MM.1S (cell line): ENCODE measurements at regions not wholly inside any gene's neighbourhood (a gene's known extent, or its start where the extent isn't known, plus 50 kb on each side); places are given as distances from the start of the nearest gene placed in this dataset.

ENCODE experiments used
- DNase-seq: peaks from one replicate; pipeline ENCODE4 v3.0.0-alpha.2; 2015
- H2AFZ ChIP-seq: fragments of 300-600 bp; sonication (generic); 2 replicates; pipeline ENCODE4 v1.6.0; 2016; ENCODE audit warnings: antibody characterized with exemption, low read length
- H3F3A ChIP-seq: fragments of 300-600 bp; sonication (generic); 2 replicates; pipeline ENCODE4 v1.6.1; 2016; ENCODE audit warnings: mild to moderate bottlenecking, antibody characterized with exemption, low read length, moderate library complexity, mixed read lengths; ENCODE audit not compliant: insufficient read depth
- H3K27ac ChIP-seq: fragments of 300-600 bp; sonication (generic); 2 replicates; pipeline ENCODE4 v1.5.1; 2016; ENCODE audit warnings: mild to moderate bottlenecking, low read length
- H3K27me3 ChIP-seq: fragments of 300-600 bp; sonication (generic); replicated peaks from 2 replicates; pipeline ENCODE4 v1.6.0; 2016; ENCODE audit warnings: low read length; ENCODE audit not compliant: insufficient read depth
- H3K36me3 ChIP-seq: fragments of 300-600 bp; sonication (generic); replicated peaks from 2 replicates; pipeline ENCODE4 v1.6.1; 2016; ENCODE audit warnings: mild to moderate bottlenecking, low read length, mixed read lengths; ENCODE audit not compliant: insufficient read depth
- H3K4me1 ChIP-seq: fragments of 300-600 bp; sonication (generic); 2 replicates; pipeline ENCODE4 v1.6.1; 2016; ENCODE audit warnings: low read length, mixed read lengths
- H3K4me2 ChIP-seq: fragments of 300-600 bp; sonication (generic); 2 replicates; pipeline ENCODE4 v1.6.0; 2016; ENCODE audit warnings: low read depth, low read length
- H3K4me3 ChIP-seq: fragments of 300-600 bp; sonication (generic); 2 replicates; pipeline ENCODE4 v1.5.1; 2016; ENCODE audit warnings: low read length, mixed read lengths
- H3K79me2 ChIP-seq: fragments of 300-600 bp; sonication (generic); 2 replicates; pipeline ENCODE4 v1.6.1; 2016; ENCODE audit warnings: mixed run types, low read length, mixed read lengths
- H3K9ac ChIP-seq: fragments of 300-600 bp; sonication (generic); 2 replicates; pipeline ENCODE4 v1.6.1; 2016; ENCODE audit warnings: low read length, mixed read lengths
- H3K9me2 ChIP-seq: fragments of 300-600 bp; sonication (generic); replicated peaks from 2 replicates; pipeline ENCODE4 v1.6.1; 2016; ENCODE audit warnings: mild to moderate bottlenecking, low read length, mixed read lengths; ENCODE audit not compliant: insufficient read depth
- H3K9me3 ChIP-seq: fragments of 300-600 bp; sonication (generic); replicated peaks from 2 replicates; pipeline ENCODE4 v1.6.1; 2016; ENCODE audit warnings: mild to moderate bottlenecking, low read length, mixed read lengths; ENCODE audit not compliant: insufficient read depth
- H4K20me1 ChIP-seq: fragments of 300-600 bp; sonication (generic); 2 replicates; pipeline ENCODE4 v1.6.1; 2016; ENCODE audit warnings: mild to moderate bottlenecking, low read length, moderate library complexity, mixed read lengths; ENCODE audit not compliant: insufficient read depth
- CTCF ChIP-seq: fragments of 300-600 bp; sonication (generic); IDR thresholded peaks from 2 replicates; pipeline ENCODE4 v1.5.1; 2016; ENCODE audit warnings: antibody characterized with exemption, low read length, mixed read lengths
- EZH2 ChIP-seq: fragments of 300-600 bp; sonication (generic); optimal IDR thresholded peaks from 2 replicates; pipeline ENCODE3; 2017; ENCODE audit warnings: low read depth, mild to moderate bottlenecking, antibody characterized with exemption, low read length, mixed read lengths
- EZH2phosphoT487 ChIP-seq: fragments of 300-600 bp; sonication (generic); IDR thresholded peaks from 2 replicates; pipeline ENCODE4 v1.6.1; 2018; ENCODE audit warnings: antibody characterized with exemption, low read length

- no peaks in the 10 kb centered on the region for H3F3A ChIP-seq
- no peaks in the 10 kb centered on the region for H3K27me3 ChIP-seq
- H3K9me2 ChIP-seq: no peaks in the 10 kb centered on the region
- no peak overlapping the region for H3K27ac ChIP-seq
- no peaks in the 10 kb centered on the region for H3K79me2 ChIP-seq
- H3K4me2 ChIP-seq: no peak overlapping the region
- TF ChIP-seq EZH2phosphoT487 (no peak), CTCF (no peak), EZH2 (no peak)
- H3K9ac ChIP-seq: no peak overlapping the region
- H3K4me3 ChIP-seq: no peak overlapping the region
- no peaks in the 10 kb centered on the region for H3K4me1 ChIP-seq
- DNase-seq: no peak
- H3K9me3 ChIP-seq: no peaks in the 10 kb centered on the region
- H3K36me3 ChIP-seq: no peaks in the 10 kb centered on the region
- no peak overlapping the region for H2AFZ ChIP-seq
- H4K20me1 ChIP-seq: no peaks in the 10 kb centered on the region
These were observed 82.9 kb downstream of the SCN11A start for GRCh38 chr3:38968891-38969290.

- no peaks in the 10 kb centered on the region for H3K9me2 ChIP-seq
- no peaks in the 10 kb centered on the region for H3K4me1 ChIP-seq
- H3K9ac ChIP-seq: no peak overlapping the region
- no peaks in the 10 kb centered on the region for H3K27me3 ChIP-seq
- no peaks in the 10 kb centered on the region for H3K9me3 ChIP-seq
- no peaks in the 10 kb centered on the region for H4K20me1 ChIP-seq
- no peaks in the 10 kb centered on the region for H3F3A ChIP-seq
- H3K79me2 ChIP-seq: no peaks in the 10 kb centered on the region
- no peak for TF ChIP-seq EZH2
- no peak for TF ChIP-seq EZH2phosphoT487
- H2AFZ ChIP-seq: no peak overlapping the region
- H3K4me3 ChIP-seq: no peak overlapping the region
- H3K4me2 ChIP-seq: no peak overlapping the region
- H3K27ac ChIP-seq: no peak overlapping the region
- no peak for DNase-seq
- no peaks in the 10 kb centered on the region for H3K36me3 ChIP-seq
These were observed 83.3 kb downstream of the SCN11A start for GRCh38 chr3:38968403-38968802.

GRCh38 chr3:38967693-38967989 is 84.1 kb downstream of the SCN11A start:
- no peak overlapping the region for H2AFZ ChIP-seq
- H3K36me3 ChIP-seq: no peaks in the 10 kb centered on the region
- H3K9ac ChIP-seq: no peak overlapping the region
- H3K27me3 ChIP-seq: no peaks in the 10 kb centered on the region
- H3K4me3 ChIP-seq: no peak overlapping the region
- H3K9me3 ChIP-seq: no peaks in the 10 kb centered on the region
- no peaks in the 10 kb centered on the region for H3K4me1 ChIP-seq
- H3F3A ChIP-seq: no peaks in the 10 kb centered on the region
- no peaks in the 10 kb centered on the region for H3K79me2 ChIP-seq
- H3K9me2 ChIP-seq: no peaks in the 10 kb centered on the region
- DNase-seq: no peak
- TF ChIP-seq EZH2phosphoT487 (no peak), EZH2 (no peak), CTCF (no peak)
- H3K27ac ChIP-seq: no peak overlapping the region
- no peak overlapping the region for H3K4me2 ChIP-seq
- H4K20me1 ChIP-seq: no peaks in the 10 kb centered on the region

- no peak for TF ChIP-seq EZH2
- no peak for TF ChIP-seq CTCF
- no peak for TF ChIP-seq EZH2phosphoT487
- Histone ChIP-seq H3K27ac (no peak overlapping the region), H2AFZ (no peak overlapping the region), H4K20me1 (no peaks in the 10 kb centered on the region), H3K4me1 (no peaks in the 10 kb centered on the region), H3K9ac (no peak overlapping the region), H3K4me3 (no peak overlapping the region), H3K36me3 (no peaks in the 10 kb centered on the region), H3K9me3 (no peaks in the 10 kb centered on the region), H3K4me2 (no peak overlapping the region), H3K9me2 (no peaks in the 10 kb centered on the region), H3K79me2 (no peaks in the 10 kb centered on the region), H3F3A (no peaks in the 10 kb centered on the region), H3K27me3 (no peaks in the 10 kb centered on the region)
- DNase-seq: no peak
These were observed 84.7 kb downstream of the SCN11A start for GRCh38 chr3:38966811-38967692.
